HPDE6-E6E7 (cell line): ENCODE measurements at regions not wholly inside any gene's neighbourhood (a gene's known extent, or its start where the extent isn't known, plus 50 kb on each side); places are given as distances from the start of the nearest gene placed in this dataset.

ENCODE experiments used
- DNase-seq: peaks from one replicate; pipeline ENCODE4 v3.0.0; 2011; ENCODE audit warnings: missing footprints; ENCODE audit errors: extremely low spot score

DNA sequence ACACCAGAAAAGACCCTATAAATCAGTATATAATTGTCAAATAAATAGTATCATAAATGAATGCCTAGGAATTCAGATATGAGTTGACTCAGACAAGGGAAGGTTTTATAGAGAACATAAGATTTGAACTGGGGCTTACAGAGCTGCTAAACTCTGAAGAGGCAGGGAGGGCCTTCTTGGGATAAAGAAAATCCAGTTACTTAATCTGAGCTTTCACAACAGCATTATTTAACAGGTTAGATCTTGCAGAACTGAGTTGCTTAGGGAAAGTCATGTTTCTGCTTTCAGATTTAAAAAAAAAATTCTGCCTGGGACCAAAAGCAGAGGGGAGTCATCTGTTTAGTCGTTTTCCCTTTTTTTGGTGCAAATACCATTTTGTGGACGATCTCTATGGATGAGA is 594.8 kb upstream of the FZD8 start:
- DNase-seq, result no peak

DNA sequence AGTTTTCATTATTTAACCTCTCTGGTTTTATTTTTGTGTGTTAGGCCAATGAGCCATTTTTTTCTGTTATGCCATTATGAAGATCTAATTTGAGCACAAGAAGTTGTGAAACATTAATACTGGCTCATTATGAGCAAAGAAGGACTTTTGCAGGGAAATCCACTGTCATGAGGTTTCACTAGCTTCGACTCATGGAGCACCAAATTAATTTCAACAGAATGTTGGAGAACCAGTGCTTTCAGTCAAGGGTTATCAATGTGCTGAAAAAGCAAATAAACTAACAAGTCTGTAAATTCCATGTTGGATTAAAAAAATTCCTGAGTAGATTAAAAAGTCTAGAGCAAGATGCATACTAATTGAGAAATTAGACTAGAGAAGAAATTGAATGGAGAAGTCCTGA is 594.2 kb upstream of the FZD8 start:
- DNase-seq, result no peak

GRCh38 chr10:36232935-36233334 is 590.8 kb upstream of the FZD8 start:
- DNase-seq, result no peak

- no peak for DNase-seq
These were observed 582.4 kb upstream of the FZD8 start for GRCh38 chr10:36224431-36224985.

- no peak for DNase-seq
These were observed 579.0 kb upstream of the FZD8 start for GRCh38 chr10:36221101-36221500.

DNA sequence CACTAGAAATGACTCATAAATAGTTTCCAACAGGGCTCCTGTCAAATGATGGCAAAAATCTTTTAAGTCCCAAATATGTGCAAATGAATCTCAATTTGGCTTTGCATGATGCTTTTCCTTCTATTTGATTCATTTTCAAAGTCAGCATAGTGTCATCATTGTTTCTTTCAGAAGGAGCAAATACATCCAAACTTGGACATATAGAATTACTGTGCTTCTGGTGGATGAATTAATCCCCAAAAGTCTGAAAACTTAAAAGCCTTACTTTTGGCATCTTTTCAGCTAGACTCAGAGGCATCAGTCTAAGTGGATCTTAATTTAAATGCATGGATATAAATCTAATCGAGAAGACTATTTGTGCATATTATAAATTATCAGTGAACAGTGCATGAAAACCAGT is 578.1 kb upstream of the FZD8 start:
- no peak for DNase-seq

- DNase-seq, result no peak
These were observed 569.8 kb upstream of the FZD8 start for GRCh38 chr10:36211856-36212255.

- DNase-seq, result no peak
These were observed 567.4 kb upstream of the FZD8 start for GRCh38 chr10:36209480-36209879.

DNA sequence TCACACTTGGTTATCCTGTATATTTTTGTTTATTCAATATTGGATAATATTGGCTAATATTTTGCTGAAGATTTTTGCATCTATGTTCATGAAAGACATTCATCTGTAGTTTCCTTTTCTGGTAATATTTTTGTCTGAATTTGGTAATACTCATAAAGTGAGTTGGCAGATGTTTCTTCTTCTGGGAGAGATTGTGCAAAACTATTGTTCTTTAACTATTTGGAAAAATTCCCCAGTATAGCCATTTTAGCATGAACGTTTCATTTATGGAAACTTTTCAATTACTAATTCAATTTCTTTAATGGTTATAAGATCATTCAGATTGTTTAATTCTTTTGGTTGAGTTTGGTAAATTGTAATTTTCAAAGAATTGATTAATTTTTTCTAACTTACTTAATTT is 560.8 kb upstream of the FZD8 start:
- no peak for DNase-seq

GRCh38 chr10:36200577-36200976 is 558.5 kb upstream of the FZD8 start:
- DNase-seq, result no peak

GRCh38 chr10:36198322-36198721 is 556.2 kb upstream of the FZD8 start:
- DNase-seq, result no peak

DNA sequence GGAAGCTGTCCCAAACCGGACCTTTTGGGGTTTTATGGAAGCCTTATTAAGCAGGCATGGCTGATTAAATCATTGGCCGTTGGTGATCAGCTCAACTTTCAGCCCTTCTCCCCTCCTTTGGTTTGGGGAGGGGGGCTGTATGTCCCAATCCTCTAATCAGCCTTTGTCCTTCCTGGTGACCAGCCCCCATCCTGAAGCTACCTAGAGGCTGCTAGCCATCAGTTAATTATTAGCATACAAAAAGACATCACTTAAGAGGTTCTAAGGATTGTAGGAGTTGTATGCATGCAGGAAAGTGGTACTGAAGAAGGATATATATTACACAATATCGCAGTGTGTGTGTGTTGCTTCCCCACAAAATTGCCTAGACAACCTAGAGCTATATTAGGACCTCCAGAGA is 553.3 kb upstream of the FZD8 start:
- no peak for DNase-seq

DNA sequence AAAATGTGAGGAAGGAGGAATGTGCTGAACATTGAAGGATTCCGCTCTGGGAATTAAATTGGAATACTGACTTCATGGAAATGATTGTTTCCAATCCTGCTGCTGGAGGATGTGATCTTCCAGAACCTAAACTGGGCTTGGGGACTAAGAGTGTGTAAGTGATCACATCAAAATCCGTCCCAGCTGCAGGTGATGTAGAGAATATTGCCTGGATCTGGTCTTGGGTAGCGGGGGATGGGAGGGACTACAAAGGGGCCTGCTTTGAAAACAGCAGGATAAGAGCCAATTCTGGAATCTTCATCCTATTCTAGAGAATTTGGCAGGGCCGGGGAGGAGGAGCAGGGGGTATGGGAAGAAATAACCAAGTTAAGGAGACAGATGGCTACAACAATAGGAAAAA is 552.2 kb upstream of the FZD8 start:
- no peak for DNase-seq

GRCh38 chr10:36191009-36191408 is 548.9 kb upstream of the FZD8 start:
- DNase-seq, result no peak

DNA sequence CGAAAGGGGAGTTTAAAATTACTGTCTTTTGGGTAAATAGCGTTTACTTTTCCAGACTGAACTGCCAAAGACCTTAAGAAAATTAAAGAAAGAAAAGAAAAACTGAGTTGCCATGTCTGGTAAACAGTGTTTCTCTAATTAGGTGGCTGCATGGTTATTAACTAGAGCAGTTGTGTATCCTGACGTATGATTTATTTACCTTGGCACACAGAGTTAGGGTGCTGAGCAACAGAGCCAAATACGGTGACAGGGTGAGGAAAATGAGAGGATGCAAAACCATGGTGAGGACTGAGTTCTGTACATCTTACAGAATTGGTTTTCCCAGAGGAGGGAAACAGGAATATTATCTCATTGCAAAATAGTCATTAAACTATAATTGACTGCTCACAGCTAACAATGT is 546.4 kb upstream of the FZD8 start:
- no peak for DNase-seq

DNA sequence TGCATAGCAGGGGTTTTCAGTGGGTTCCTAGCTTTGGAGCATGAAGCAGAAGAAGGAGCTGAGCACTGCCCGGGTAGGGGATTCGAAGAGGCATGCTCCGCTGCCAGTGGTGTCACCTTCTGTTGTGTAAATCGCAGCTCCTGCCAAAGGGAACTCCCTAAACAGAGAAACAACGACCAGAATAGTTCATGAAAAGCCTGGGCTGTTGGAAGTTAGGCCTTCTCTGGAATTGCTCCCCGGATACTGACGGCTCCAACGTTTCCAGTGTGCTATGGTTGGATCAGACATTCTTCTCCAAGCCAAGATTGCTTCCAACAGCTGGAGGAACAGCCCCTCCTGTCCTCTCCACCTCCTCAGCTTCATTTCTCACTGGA is 546.0 kb upstream of the FZD8 start:
- DNase-seq, result no peak

DNA sequence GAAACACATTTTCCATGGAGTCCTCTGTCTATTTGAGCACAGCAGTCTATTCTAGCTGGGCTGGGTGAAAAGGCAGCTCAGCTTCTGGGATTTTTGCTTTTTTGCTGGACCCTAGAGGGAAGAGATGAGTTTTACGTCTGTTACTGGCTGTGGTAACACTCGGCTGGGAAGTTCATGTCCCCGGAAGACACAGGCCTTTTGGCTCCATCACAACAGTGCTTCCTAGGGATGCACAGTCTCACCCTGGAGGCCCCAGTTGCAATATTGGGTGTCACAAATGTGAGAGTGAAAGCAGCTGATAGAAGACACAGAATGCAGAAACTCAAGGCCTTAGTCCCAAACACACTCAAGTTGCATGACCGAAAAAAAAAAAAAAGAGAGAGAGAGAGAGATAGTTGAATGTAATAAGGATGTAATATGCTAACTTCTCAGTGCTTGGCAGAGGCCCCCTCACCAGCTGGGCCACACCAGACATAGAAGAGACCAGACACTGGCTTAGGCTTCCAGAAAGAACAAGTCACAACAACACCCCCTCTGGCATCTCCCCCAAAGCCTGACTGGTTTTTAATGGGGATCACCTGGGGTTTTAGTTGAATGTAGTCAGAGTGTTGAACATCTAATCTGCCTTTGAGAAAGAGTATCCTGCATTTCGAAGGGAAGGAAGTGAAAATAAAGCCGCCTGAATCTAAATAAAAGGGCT is 545.4 kb upstream of the FZD8 start:
- DNase-seq, result no peak

DNA sequence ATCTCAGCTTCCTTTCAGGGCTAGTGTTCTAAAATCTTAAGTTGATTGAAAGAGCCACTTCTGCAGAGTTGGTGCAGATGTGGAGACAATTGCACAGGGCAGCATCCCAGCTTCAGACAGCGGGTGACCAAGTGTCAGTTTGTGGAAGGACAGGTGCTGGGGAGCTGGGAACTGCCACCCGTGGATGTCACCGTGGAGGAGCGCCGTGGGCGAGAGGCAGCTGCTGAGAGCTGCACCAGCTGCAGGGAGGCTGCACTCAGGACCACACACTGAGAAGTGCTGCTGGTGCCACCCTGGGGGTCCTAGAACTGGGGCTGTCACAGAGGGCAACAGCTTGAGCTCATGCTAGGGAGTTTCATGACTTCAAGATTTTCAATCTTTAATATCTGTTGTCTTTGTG is 543.0 kb upstream of the FZD8 start:
- DNase-seq, result no peak

- no peak for DNase-seq
These were observed 541.6 kb upstream of the FZD8 start for GRCh38 chr10:36183726-36184125.

DNA sequence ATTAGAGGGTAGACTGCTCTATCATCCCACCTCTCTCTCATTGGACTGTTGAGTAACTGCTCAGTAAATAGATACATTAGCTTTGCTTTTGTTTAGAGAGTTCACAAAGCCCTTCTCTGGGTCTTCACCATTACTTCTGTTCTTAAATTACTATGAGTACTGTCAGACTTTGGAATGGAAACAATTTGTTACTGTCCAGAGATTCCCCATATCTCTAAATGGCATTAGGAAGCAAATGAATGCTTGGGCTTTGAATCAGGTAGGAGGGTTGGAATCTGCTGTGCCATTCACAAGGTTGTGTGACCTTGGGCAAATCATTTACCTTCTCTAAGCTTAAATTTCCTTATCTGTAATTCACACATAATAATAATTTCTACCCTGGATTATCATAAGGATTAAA is 541.0 kb upstream of the FZD8 start:
- no peak for DNase-seq

- DNase-seq, result no peak
These were observed 540.5 kb upstream of the FZD8 start for GRCh38 chr10:36182606-36183005.

DNA sequence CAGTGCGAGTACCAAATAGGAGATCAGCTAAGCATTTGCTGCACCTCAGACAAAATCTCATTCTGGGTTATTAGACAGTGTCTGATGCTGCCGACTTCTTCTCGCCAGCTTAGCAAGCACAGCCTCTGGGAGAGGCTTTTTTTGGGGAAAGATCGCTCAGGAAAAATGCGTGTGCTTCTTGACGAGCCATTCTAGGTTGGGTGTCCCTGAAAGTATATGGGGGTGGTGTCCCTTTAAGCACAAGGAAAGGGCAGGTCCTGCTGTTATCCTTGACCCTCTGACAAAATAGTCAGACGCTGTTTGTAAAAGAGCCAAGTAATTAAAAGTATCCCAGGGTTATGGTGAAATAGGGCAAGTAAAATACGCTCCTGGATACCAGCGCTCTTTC is 540.1 kb upstream of the FZD8 start:
- DNase-seq, result no peak

DNA sequence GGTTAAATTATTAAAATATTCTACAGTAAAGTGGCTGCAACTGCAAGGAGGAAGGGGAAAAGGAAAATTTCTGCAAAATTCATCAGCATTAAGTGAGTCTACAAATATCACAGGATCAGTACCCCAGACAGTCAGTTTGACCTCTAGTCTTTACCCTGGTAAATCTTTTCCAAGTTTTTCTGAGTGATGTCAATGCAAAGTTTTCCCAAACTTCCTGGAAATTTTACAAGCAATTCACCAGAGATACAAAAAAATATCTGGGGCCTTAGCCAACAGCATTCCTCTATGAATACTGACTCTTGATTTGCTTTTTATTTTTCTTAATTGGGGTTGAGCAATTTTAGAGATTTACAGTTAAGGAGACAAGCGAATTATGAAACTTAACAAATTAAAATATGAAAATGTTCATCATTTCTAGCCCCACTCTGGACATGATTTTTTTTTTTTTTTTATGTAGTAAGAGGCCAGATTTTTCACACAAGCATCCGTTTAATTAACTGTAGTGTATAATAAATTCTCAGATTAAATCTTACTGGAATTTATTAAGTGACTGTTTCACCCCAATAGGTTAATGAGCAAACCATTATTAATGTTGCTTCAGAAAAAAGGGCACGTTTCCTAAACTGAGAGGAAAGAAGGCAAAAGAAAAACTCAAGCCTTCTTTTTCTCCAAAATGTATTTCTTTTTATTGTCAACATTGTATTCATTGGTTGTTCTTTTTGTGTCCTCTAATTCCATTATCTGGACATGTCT is 539.5 kb upstream of the FZD8 start:
- DNase-seq, result no peak
